Loucy (cell line): ENCODE measurements at regions not wholly inside any gene's neighbourhood (a gene's known extent, or its start where the extent isn't known, plus 50 kb on each side); places are given as distances from the start of the nearest gene placed in this dataset.

ENCODE experiments used
- H2AFZ ChIP-seq: fragments of 200-600 bp; sonication (generic); 2 replicates; pipeline ENCODE4 v1.6.0; 2016; ENCODE audit warnings: antibody characterized with exemption, mild to moderate bottlenecking, low read length, moderate library complexity
- H3F3A ChIP-seq: fragments of 200-600 bp; 2 replicates; pipeline ENCODE4 v1.6.0; 2016; ENCODE audit warnings: antibody characterized with exemption, low read depth, mild to moderate bottlenecking
- H3K27me3 ChIP-seq: fragments of 200-600 bp; sonication (generic); 2 replicates; pipeline ENCODE4 v1.6.1; 2014; ENCODE audit warnings: low read length, mild to moderate bottlenecking; ENCODE audit not compliant: insufficient read depth, poor library complexity, severe bottlenecking
- H3K36me3 ChIP-seq: fragments of 200-600 bp; sonication (generic); 2 replicates; pipeline ENCODE4 v1.6.1; 2016; ENCODE audit warnings: low read length; ENCODE audit not compliant: insufficient read depth
- H3K4me1 ChIP-seq: fragments of 200-600 bp; sonication (generic); 2 replicates; pipeline ENCODE4 v1.5.1; 2014; ENCODE audit warnings: low read length, mild to moderate bottlenecking; ENCODE audit not compliant: insufficient read depth, poor library complexity, severe bottlenecking
- H3K4me2 ChIP-seq: fragments of 200-600 bp; sonication (generic); 2 replicates; pipeline ENCODE4 v1.6.0; 2014; ENCODE audit warnings: antibody characterized with exemption, low read length, low read depth, mild to moderate bottlenecking; ENCODE audit not compliant: poor library complexity, severe bottlenecking
- H3K4me3 ChIP-seq: fragments of 200-600 bp; sonication (generic); 2 replicates; pipeline ENCODE4 v1.5.1; 2014; ENCODE audit warnings: low read length, mild to moderate bottlenecking, mixed read lengths; ENCODE audit not compliant: poor library complexity, severe bottlenecking
- H3K79me2 ChIP-seq: fragments of 200-600 bp; sonication (generic); 2 replicates; pipeline ENCODE4 v1.6.1; 2014; ENCODE audit warnings: low read length; ENCODE audit not compliant: insufficient read depth
- H3K9ac ChIP-seq: fragments of 200-600 bp; sonication (generic); 2 replicates; pipeline ENCODE4 v1.6.0; 2014; ENCODE audit warnings: mild to moderate bottlenecking, low read depth, low read length, moderate library complexity; ENCODE audit not compliant: poor library complexity, severe bottlenecking
- H3K9me2 ChIP-seq: fragments of 200-600 bp; sonication (generic); replicated peaks from 2 replicates; pipeline ENCODE4 v1.6.1; 2016; ENCODE audit warnings: low read depth, low read length, mixed read lengths
- H3K9me3 ChIP-seq: fragments of 200-600 bp; sonication (generic); 2 replicates; pipeline ENCODE4 v1.6.1; 2014; ENCODE audit warnings: mild to moderate bottlenecking, antibody characterized with exemption, low read length, low read depth; ENCODE audit not compliant: insufficient read depth
- H4K20me1 ChIP-seq: fragments of 200-600 bp; sonication (generic); 2 replicates; pipeline ENCODE4 v1.6.0; 2014; ENCODE audit warnings: antibody characterized with exemption, low read length, mild to moderate bottlenecking; ENCODE audit not compliant: insufficient read depth, poor library complexity, severe bottlenecking
- EZH2phosphoT487 ChIP-seq: fragments of 200-600 bp; IDR thresholded peaks from 2 replicates; pipeline ENCODE4 v1.6.1; 2018; ENCODE audit warnings: antibody characterized with exemption, mild to moderate bottlenecking, moderate library complexity, borderline replicate concordance
- TF ChIP-seq, protein P1 (sequence below): fragments of 200-600 bp; sonication (generic); conservative IDR thresholded peaks from 2 replicates; pipeline ENCODE4 v1.5.1; 2014; ENCODE audit warnings: mild to moderate bottlenecking, antibody characterized with exemption, low read length

- Histone ChIP-seq H2AFZ (no peak overlapping the region), H3K4me1 (no peaks in the 10 kb centered on the region), H3K9me3 (no peaks in the 10 kb centered on the region; the same call in none of the 2 replicates), H3K79me2 (no peaks in the 10 kb centered on the region), H3K4me3 (no peak overlapping the region), H3K4me2 (no peak overlapping the region), H3K27me3 (no peaks in the 10 kb centered on the region), H3K9me2 (no peaks in the 10 kb centered on the region), H4K20me1 (no peaks in the 10 kb centered on the region), H3K9ac (no peak overlapping the region), H3F3A (no peaks in the 10 kb centered on the region), H3K36me3 (no peaks in the 10 kb centered on the region)
- no peak for TF ChIP-seq EZH2phosphoT487
- TF ChIP-seq, protein P1, sequence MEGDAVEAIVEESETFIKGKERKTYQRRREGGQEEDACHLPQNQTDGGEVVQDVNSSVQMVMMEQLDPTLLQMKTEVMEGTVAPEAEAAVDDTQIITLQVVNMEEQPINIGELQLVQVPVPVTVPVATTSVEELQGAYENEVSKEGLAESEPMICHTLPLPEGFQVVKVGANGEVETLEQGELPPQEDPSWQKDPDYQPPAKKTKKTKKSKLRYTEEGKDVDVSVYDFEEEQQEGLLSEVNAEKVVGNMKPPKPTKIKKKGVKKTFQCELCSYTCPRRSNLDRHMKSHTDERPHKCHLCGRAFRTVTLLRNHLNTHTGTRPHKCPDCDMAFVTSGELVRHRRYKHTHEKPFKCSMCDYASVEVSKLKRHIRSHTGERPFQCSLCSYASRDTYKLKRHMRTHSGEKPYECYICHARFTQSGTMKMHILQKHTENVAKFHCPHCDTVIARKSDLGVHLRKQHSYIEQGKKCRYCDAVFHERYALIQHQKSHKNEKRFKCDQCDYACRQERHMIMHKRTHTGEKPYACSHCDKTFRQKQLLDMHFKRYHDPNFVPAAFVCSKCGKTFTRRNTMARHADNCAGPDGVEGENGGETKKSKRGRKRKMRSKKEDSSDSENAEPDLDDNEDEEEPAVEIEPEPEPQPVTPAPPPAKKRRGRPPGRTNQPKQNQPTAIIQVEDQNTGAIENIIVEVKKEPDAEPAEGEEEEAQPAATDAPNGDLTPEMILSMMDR: no peak
Measured at GRCh38 chr1:87462894-87463293, 134.2 kb downstream of the LMO4 start.

DNA sequence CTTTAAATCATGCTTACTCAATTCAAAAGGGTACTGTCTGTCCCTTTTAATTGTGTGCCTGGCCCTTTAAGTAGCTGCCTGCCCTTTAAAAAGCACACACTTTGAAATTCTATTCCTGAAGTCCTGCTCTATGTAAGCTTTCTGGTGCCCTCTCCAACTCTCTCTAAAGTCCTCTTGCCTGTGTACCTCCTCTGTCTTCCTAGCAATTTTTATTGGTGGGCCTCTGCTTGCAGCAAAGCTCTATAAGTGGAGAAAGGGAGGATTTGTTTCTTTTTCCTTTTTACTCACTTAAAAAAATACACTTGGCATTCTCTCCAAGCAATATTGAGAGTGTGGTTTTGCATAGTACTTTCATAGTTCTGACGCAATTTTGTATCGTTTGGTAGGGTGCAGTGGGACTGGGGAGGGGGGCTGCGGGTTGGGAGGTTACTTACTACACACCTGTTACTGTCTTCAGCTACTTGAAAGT, 135.4 kb downstream of the LMO4 start:
- TF ChIP-seq EZH2phosphoT487: no peak
- TF ChIP-seq, protein P1: no peak

GRCh38 chr1:87466621-87467020, 137.9 kb downstream of the LMO4 start:
- H3K9ac ChIP-seq: no peak overlapping the region
- H3K9me2 ChIP-seq: no peaks in the 10 kb centered on the region
- H2AFZ ChIP-seq: no peak overlapping the region
- H3K36me3 ChIP-seq: no peaks in the 10 kb centered on the region
- TF ChIP-seq, protein P1: no peak
- TF ChIP-seq EZH2phosphoT487: no peak
- H3K27me3 ChIP-seq: no peaks in the 10 kb centered on the region
- H3K4me1 ChIP-seq: no peaks in the 10 kb centered on the region
- no peaks in the 10 kb centered on the region for H3F3A ChIP-seq
- H3K79me2 ChIP-seq: no peaks in the 10 kb centered on the region
- H3K4me3 ChIP-seq: no peak overlapping the region
- H4K20me1 ChIP-seq: no peaks in the 10 kb centered on the region
- no peak overlapping the region for H3K4me2 ChIP-seq
- no peaks in the 10 kb centered on the region for H3K9me3 ChIP-seq

More for the DNA sequence above, 135.4 kb downstream of the LMO4 start:
- H3K9ac ChIP-seq: no peak overlapping the region
- H3K9me3 ChIP-seq: no peaks in the 10 kb centered on the region; the same call in 1 of the 2 replicates
- H3K4me2 ChIP-seq: no peak overlapping the region
- no peak overlapping the region for H3K4me3 ChIP-seq
- no peaks in the 10 kb centered on the region for H3F3A ChIP-seq
- H4K20me1 ChIP-seq: no peaks in the 10 kb centered on the region
- H3K9me2 ChIP-seq: no peaks in the 10 kb centered on the region
- H3K4me1 ChIP-seq: no peaks in the 10 kb centered on the region
- H3K36me3 ChIP-seq: no peaks in the 10 kb centered on the region
- H3K79me2 ChIP-seq: no peaks in the 10 kb centered on the region
- no peak overlapping the region for H2AFZ ChIP-seq
- no peaks in the 10 kb centered on the region for H3K27me3 ChIP-seq
